Embryonic facial prominence (tissue), 1 donor: ENCODE measurements at regions not wholly inside any gene's neighbourhood (a gene's known extent, or its start where the extent isn't known, plus 50 kb on each side); places are given as distances from the start of the nearest gene placed in this dataset.

Source experiments
- DNase-seq: peaks from one replicate; pipeline ENCODE4 v3.0.0-alpha.2; 2016; ENCODE audit errors: extremely low spot score

GRCh38 chr16:85971902-85972638 lies 73.1 kb downstream of the IRF8 start:
- no peak for DNase-seq

GRCh38 chr16:85974428-85975375 lies 75.7 kb downstream of the IRF8 start:
- DNase-seq, result no peak

GRCh38 chr16:85975451-85975981 lies 76.6 kb downstream of the IRF8 start:
- no peak for DNase-seq

- DNase-seq, result no peak
Observed at GRCh38 chr16:85978291-85978775, 79.4 kb downstream of the IRF8 start.

GRCh38 chr16:85978976-85979375 lies 80.0 kb downstream of the IRF8 start:
- no peak for DNase-seq

GRCh38 chr16:85979605-85980004 lies 80.6 kb downstream of the IRF8 start:
- no peak for DNase-seq

GRCh38 chr16:85980686-85981085 lies 81.7 kb downstream of the IRF8 start:
- no peak for DNase-seq

- no peak for DNase-seq
Observed at GRCh38 chr16:85981826-85982562, 83.0 kb downstream of the IRF8 start.

- no peak for DNase-seq
Observed at GRCh38 chr16:85982563-85982939, 83.6 kb downstream of the IRF8 start.

- DNase-seq, result no peak
Observed at GRCh38 chr16:85983064-85983463, 84.1 kb downstream of the IRF8 start.

GRCh38 chr16:85983606-85984230 lies 84.8 kb downstream of the IRF8 start:
- no peak for DNase-seq

- no peak for DNase-seq
Observed at GRCh38 chr16:85984231-85984880, 85.4 kb downstream of the IRF8 start.

- no peak for DNase-seq
Observed at GRCh38 chr16:85984947-85985451, 86.0 kb downstream of the IRF8 start.

- no peak for DNase-seq
Observed at GRCh38 chr16:85986931-85987749, 88.2 kb downstream of the IRF8 start.

- DNase-seq, result no peak
Observed at GRCh38 chr16:85987750-85988078, 88.8 kb downstream of the IRF8 start.

- no peak for DNase-seq
Observed at GRCh38 chr16:85988306-85988705, 89.3 kb downstream of the IRF8 start.

- no peak for DNase-seq
Observed at GRCh38 chr16:85988723-85989313, 89.9 kb downstream of the IRF8 start.

- DNase-seq, result no peak
Observed at GRCh38 chr16:85989376-85989775, 90.4 kb downstream of the IRF8 start.

GRCh38 chr16:85989863-85990643 lies 91.1 kb downstream of the IRF8 start:
- no peak for DNase-seq
